SHP77 treated with DMSO at 0.1 percent for 48 hours (cell line): ENCODE measurements at regions not wholly inside any gene's neighbourhood (a gene's known extent, or its start where the extent isn't known, plus 50 kb on each side); places are given as distances from the start of the nearest gene placed in this dataset.

Source experiments
- DNase-seq: peaks from one replicate; lab custom pipeline; 2025; lab: John Stamatoyannopoulos, UW

DNA sequence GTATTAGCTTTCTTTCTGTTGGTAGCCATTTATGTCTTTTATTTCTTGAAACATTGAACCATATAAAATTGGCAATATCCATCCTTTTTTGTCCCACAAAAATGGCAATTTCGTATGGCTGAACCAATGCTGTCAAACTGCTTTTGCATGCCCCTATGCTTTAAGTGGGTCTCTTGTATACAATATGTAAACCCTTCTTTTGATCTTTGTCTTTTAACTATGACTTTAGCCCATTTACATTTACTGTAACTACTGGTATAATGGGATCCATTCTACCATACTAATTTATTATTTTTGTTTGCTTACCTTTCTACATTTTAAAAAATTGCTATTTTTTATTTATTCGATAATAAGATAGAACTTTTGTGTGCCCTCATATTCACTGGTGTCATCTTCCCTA lies 93.4 kb downstream of the TENT4A start:
- DNase-seq, result no peak

- DNase-seq, result no peak
Observed at GRCh38 chr5:6808462-6808861, 95.2 kb downstream of the TENT4A start.

GRCh38 chr5:6810641-6811405 lies 97.6 kb downstream of the TENT4A start:
- no peak for DNase-seq

DNA sequence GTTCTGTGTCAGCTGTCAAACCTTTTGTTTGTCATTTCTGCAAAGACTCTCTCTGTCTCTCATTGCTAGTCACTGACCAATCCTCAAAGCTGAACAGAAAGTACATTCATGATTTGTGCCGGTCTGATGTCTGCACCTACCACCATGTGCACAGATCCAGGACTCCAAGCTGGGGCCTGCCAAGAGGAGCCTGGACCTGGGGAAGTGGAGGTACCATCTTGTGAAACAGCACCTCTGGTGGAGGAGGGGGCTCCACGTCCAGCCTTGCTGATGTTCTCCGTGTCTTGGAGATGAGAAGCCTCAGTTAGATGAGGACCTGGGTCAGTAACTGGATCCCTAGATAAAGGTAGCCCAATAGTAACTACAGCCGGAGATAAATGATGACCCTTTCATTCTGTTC lies 98.9 kb downstream of the TENT4A start:
- DNase-seq, result no peak

DNA sequence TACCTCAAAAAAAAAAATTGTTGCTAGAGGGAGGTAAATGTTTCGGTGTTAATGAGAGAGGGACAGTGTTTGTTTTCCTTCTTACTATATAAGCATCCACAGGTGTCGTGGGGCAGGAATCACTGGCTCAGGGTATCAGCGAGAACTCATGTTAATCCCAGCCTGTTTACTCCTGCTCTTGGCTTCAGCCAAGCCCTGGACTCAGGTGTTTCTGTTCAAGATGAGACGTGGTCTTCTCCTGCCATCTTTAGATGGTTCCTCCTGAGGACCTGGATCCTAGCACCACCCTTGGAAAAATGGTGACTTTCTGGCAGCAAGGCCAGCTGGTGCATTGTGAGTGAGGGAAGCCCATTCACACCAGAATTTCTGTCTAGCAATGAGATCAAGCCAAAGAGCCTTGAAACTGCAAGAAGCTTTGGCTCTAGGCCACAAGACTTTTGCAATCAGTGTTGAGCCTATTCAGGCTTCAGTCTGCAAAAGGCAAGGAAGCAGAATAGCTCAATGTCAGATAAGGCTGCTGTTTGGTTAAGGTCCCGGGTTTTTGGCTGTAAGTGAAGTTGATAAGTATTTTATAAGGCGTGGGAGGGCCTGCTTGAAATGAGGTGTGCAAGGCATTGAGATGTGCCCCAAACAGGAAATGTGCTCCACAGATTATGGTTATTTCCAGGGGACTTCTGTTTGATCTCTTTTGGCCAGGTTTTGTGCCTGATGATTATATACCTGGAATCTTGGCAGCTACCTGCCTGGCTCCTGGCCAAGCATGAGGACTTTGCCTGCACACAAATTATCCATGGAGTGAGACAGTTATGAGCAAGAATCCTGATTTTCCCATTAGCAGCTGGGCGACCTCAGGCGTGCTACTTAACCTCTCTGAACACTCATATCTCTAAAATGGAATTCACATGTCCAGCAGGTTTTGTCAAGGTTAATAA lies 99.8 kb downstream of the TENT4A start:
- DNase-seq, result no peak

- no peak for DNase-seq
Observed at GRCh38 chr5:6814816-6815215, 101.6 kb downstream of the TENT4A start.

DNA sequence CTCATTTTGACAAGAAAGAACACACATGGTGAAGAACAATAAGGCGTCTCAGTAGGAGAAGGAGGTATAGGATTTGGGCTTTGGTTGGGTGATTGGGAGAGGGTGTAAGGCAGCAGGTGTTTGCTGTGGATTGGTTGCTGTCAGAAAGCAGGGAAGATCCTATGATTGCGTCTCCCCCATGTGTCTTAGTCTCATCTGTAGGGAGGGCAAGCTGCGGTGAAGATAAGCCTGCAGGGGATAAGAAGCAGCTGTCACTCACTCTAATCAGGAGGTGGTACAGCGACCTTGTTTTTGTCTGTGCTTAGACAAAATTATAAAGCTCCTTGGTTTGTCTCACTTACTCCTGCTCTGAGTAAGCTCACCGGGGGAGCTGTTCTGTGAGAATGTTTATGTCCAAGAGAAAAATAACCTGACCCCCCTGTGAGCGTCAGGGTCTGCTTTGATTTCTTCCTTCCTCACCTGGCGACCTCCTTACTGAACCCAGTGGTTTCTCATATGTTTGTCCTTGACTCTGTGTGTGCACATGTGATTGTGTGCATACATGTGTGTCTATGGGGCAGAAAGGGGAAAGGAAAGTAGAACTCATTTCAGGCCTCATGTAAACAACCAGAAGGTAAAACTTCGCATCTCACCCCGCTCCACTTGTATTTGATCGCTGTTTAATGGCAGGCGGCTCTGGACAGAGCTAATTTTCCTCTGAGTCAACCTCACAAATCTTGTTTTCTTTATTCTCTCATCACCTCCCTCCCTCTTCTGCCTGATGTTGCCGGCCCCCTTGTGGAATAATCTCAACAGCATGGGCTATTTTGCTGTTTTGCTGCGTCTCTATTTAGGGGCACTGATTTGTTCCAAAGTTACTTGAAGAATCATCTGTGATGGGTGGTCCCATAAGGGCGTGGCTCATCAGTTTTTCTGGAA lies 105.6 kb downstream of the TENT4A start:
- DNase-seq, result no peak

DNA sequence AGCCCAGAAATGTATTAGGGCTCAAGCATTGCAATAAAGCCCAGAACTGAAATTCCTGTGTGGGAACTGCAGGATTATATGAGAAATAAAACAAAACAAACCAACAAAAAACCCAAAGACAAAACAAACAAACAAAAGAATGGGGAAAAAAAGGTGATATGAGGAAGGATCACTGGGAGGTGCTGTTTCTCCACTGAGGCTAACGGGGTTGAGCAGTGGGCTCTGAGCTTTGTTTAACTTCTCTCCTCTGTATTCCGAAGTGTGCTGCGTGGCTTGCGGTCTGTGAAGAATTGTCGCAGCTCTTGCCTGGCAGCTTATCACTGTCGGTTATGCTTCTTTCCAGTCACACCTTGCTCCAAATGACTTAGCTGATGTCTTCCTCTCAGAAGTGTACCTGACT lies 106.3 kb downstream of the TENT4A start:
- no peak for DNase-seq

DNA sequence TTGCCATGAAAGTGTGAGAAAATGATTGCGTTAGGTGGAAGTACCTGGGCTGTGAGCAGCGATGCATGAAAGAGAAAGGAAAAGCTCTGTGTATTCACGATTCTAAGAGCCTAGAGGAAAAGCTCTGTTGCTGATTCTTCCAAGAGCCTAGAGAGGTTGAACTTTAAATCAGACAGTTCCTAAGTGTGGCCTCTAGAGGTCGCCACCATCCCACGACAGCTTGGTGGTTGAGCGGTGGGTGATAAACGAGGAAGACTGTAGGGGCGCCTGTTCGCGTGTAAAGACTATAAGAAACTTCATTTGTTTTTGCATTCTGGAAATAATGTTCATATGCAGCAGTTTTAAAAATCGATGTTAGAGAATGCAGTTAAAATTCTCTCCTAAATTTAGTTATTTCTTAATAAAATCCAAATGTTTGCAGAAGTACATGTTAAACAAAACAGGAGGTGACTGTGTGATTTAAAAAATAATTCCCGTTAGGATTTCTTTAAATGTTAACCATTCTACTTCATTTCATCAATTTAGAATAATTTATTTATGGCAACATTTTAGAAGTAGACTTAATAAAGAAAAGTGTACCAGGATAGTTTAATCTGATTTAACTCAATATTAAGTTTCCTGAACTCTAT lies 107.7 kb downstream of the TENT4A start:
- peak; percentile 48 for DNase-seq

- DNase-seq, result no peak
Observed at GRCh38 chr5:6822068-6822467, 108.8 kb downstream of the TENT4A start.

GRCh38 chr5:6822556-6823343 lies 109.5 kb downstream of the TENT4A start:
- no peak for DNase-seq

- DNase-seq, result no peak
Observed at GRCh38 chr5:6823996-6824395, 110.8 kb downstream of the TENT4A start.

GRCh38 chr5:6825678-6826244 lies 112.5 kb downstream of the TENT4A start:
- no peak for DNase-seq

DNA sequence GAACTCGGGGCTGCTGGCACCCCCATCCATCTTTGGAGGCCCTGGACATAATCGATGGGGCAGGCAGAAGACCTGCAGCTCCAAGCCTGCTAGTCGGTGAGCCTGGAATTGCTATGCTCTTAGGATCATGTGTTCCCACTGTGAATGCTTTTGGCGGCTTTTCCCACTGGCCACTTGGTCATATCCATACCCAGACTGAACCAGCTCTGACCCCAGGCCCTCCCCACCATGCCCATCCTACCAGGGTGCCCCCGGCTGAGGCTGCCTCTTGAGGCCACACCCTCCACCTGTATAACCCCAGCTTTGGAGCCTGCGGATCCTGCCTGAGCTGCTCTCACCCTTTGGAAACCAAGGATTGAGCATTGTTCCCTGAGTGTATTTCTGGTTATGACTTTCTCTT lies 113.5 kb downstream of the TENT4A start:
- DNase-seq, result no peak

DNA sequence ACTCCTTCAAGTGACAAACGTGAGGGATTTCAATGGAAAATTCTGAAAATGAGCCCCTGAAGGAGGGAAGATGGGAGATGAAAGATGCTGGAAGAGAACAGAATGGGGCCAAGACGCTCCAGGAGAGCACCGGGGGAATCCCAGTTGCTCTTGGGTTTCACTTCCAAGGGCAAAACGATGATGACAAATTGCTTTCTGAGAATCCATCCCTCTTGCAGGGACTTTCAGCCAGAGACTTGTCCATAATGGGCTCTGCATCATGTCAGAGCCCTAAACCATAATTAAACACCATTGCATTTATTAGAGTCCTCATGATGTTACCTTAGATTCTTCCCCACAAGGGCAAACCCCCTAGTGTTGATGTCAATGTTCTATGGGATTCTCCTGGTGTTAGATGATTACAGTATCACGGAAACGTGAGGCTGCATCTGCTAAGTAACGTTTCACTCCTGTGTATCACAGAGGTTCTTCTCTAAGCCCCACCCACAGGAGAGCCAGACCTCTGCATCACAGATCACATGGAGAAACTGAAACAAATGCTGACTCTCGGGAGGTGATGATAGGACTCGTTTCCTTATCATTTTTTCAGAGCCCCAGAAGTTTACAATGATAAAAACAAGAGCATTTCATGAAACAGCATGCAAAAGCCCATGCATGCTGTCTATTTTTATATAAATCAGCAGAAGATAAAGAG lies 114.4 kb downstream of the TENT4A start:
- DNase-seq, result no peak

DNA sequence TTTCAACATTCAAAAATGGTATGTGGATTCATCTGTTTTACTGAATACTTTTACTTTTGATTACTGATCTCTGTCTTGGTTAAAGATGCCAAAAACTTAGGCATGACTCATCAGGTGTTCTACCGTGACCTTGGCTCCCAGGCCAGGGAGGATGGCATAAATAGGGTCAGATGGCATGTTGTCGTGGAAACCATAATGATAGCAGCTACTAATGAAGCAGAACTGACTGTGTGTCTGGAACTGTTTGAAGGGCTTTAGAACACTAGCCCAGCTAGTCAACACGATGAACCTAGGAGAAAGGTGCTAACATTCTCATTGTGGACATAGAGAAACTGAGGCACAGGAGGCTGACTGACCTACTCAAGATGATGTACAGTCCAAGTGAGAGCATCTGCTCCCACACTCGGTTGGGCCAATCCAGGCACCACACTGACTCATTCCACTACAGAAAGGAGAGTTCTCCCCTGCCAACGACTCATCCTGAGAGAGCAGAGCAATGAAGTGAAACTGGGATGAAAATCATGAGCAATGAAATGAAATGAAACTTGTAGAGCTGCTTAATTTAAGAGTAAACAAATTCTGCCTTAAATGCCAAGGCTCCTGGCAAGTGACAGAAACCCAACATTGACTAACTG lies 116.0 kb downstream of the TENT4A start:
- no peak for DNase-seq

DNA sequence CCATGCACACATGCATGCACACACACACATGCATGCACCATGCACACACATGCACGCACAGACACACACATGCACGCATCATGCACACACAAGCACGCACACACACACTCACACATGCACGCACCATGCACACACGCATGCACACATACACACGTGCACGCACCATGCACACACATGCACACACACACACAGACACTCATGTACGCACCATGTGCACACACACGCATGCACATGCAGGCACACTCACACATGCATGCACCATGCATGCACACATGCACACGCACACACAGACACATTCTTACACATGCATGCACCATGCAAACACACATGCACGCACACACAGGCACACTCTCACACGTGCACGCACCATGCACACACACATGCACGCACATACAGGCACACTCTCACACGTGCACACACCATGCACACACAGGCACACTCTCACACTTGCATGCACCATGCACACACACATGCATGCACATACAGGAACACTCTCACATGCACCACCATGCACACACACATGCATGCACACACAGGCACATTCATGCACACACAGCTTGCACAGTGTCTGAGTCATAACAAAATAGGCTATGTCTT lies 117.5 kb downstream of the TENT4A start:
- no peak for DNase-seq

DNA sequence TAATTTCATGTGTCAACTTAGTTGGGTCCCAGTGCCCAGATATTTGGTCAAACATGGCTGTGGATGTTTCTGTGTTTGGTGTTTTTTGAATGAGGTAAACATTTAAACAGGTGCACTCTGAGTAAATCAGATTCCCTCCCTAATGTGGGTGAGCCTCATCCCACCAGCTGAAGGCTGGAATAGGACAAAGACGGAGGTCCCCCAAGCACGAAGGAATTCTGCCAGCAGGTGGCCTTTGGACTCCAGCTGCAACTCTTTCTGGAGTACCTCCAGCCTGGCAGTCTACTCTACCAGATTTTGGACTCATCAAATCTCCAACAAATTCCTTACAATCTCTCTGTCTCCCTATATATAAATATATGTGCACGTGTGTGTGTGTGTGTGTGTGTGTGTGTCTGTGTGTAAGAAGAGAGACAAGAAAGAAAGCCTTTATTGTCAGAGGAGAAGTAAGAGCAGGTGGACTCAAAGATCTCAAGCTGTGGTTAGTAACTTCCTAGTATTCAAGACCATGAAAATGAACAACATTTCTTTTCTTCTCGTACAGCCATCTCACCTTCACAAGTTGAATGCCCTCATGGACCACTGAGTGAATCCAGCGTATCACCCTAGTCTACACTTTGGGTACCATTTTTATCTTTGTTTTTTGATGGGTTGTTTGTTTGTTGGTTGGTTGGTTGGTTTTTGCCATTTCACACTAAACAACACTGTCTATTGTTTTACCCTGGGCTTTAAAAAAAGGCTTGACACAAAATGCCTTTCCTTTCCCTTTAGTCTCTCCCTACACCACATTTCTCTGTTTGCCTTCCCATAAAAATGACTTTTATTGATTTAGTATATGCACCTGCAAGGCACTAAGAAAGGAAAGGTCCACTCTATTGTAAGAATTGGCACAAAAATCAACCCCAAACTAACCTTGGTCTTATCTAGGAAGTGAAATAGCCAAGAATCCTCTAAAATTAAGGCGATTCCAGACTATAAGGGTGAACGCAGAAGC lies 118.7 kb downstream of the TENT4A start:
- no peak for DNase-seq
